IPS-15b (cell line): ENCODE measurements at regions not wholly inside any gene's neighbourhood (a gene's known extent, or its start where the extent isn't known, plus 50 kb on each side); places are given as distances from the start of the nearest gene placed in this dataset.

Experiments
- H3K27me3 ChIP-seq: one replicate; pipeline ENCODE4 v1.6.1; 2013; ENCODE audit warnings: low read length; ENCODE audit not compliant: control insufficient read depth, insufficient read depth
- H3K36me3 ChIP-seq: one replicate; pipeline ENCODE4 v1.6.1; 2013; ENCODE audit warnings: low read length; ENCODE audit not compliant: control insufficient read depth, insufficient read depth
- H3K4me1 ChIP-seq: one replicate; pipeline ENCODE4 v1.6.1; 2013; ENCODE audit warnings: mild to moderate bottlenecking, low read length; ENCODE audit not compliant: control insufficient read depth, insufficient read depth
- H3K4me3 ChIP-seq: one replicate; pipeline ENCODE4 v1.5.1; 2013; ENCODE audit warnings: low read depth, low read length
- H3K9ac ChIP-seq: one replicate; pipeline ENCODE4 v1.6.1; 2013; ENCODE audit warnings: low read depth, mild to moderate bottlenecking, low read length
- H3K9me3 ChIP-seq: one replicate; pipeline ENCODE4 v1.6.1; 2013; ENCODE audit warnings: mild to moderate bottlenecking, low read length; ENCODE audit not compliant: control insufficient read depth, insufficient read depth

GRCh38 chr1:157407917-157408525, 144.3 kb downstream of the FCRL5 start:
- Histone ChIP-seq H3K27me3 (no peaks in the 10 kb centered on the region), H3K4me1 (peaks cover 4% of the 10 kb centered on the region), H3K4me3 (no peak overlapping the region), H3K36me3 (no peaks in the 10 kb centered on the region), H3K9ac (no peak overlapping the region), H3K9me3 (no peaks in the 10 kb centered on the region)

DNA sequence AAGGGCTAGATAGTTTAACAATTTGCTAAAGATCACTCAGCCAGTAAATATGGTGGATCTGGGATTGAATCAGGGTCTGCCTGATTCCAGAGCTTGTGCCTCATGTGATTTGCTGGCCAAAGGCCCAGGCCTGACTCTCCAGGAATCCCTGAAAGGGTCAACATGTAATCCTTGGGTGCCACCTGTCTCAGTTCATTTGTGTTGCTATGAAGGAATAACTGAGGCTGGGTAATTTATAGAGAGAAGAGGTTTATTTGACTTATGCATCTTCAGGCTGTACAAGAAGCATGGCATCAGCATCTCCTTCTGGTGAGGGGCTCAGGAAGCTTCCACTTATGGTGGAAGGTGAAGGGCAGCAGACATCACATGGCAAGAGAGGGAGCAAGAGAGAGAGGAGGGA, 144.9 kb downstream of the FCRL5 start:
- no peaks in the 10 kb centered on the region for H3K36me3 ChIP-seq
- H3K27me3 ChIP-seq, result no peaks in the 10 kb centered on the region
- no peak overlapping the region for H3K4me3 ChIP-seq
- peaks cover 10% of the 10 kb centered on the region for H3K4me1 ChIP-seq
- no peak overlapping the region for H3K9ac ChIP-seq
- H3K9me3 ChIP-seq, result no peaks in the 10 kb centered on the region

- Histone ChIP-seq H3K9ac (no peak overlapping the region), H3K4me3 (no peak overlapping the region), H3K4me1 (peaks cover 12% of the 10 kb centered on the region), H3K9me3 (no peaks in the 10 kb centered on the region), H3K36me3 (no peaks in the 10 kb centered on the region), H3K27me3 (peaks cover 2% of the 10 kb centered on the region)
Observed at GRCh38 chr1:157405662-157406061, 146.7 kb downstream of the FCRL5 start.

GRCh38 chr1:157404614-157405013, 147.7 kb downstream of the FCRL5 start:
- H3K27me3 ChIP-seq, result peaks cover 2% of the 10 kb centered on the region
- peaks cover 12% of the 10 kb centered on the region for H3K4me1 ChIP-seq
- H3K36me3 ChIP-seq, result no peaks in the 10 kb centered on the region
- H3K4me3 ChIP-seq, result no peak overlapping the region
- H3K9me3 ChIP-seq, result no peaks in the 10 kb centered on the region
- no peak overlapping the region for H3K9ac ChIP-seq

DNA sequence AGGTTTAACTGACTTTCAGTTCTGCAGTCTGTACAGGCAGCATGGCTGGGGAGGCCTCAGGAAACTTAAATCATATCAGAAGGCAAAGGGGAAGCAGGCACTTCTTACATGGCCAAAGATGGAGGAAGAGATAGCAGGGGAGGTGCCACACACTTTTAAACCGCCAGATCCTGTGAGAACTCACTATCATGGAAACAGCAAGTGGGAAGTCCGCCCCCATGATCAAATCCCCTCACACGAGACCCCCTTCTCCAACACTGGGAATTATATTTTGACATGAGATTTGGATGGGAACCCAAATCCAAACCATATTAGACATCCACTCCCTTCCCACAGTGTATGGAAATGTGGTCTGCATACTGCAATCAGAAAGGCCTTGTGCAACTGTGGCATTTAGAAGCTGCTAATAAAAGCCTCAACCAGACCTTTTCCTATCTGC, 148.2 kb downstream of the FCRL5 start:
- Histone ChIP-seq H3K4me3 (no peak overlapping the region), H3K4me1 (peaks cover 12% of the 10 kb centered on the region), H3K9ac (no peak overlapping the region), H3K27me3 (peaks cover 2% of the 10 kb centered on the region), H3K36me3 (no peaks in the 10 kb centered on the region), H3K9me3 (no peaks in the 10 kb centered on the region)

GRCh38 chr1:157403608-157404007, 148.7 kb downstream of the FCRL5 start:
- Histone ChIP-seq H3K9me3 (no peaks in the 10 kb centered on the region), H3K4me1 (peaks cover 12% of the 10 kb centered on the region), H3K9ac (no peak overlapping the region), H3K27me3 (peaks cover 2% of the 10 kb centered on the region), H3K36me3 (no peaks in the 10 kb centered on the region), H3K4me3 (no peak overlapping the region)

- no peaks in the 10 kb centered on the region for H3K36me3 ChIP-seq
- no peak overlapping the region for H3K4me3 ChIP-seq
- H3K9me3 ChIP-seq, result no peaks in the 10 kb centered on the region
- no peak overlapping the region for H3K9ac ChIP-seq
- H3K4me1 ChIP-seq, result peaks cover 12% of the 10 kb centered on the region
- H3K27me3 ChIP-seq, result peaks cover 2% of the 10 kb centered on the region
Observed at GRCh38 chr1:157403203-157403602, 149.1 kb downstream of the FCRL5 start.

DNA sequence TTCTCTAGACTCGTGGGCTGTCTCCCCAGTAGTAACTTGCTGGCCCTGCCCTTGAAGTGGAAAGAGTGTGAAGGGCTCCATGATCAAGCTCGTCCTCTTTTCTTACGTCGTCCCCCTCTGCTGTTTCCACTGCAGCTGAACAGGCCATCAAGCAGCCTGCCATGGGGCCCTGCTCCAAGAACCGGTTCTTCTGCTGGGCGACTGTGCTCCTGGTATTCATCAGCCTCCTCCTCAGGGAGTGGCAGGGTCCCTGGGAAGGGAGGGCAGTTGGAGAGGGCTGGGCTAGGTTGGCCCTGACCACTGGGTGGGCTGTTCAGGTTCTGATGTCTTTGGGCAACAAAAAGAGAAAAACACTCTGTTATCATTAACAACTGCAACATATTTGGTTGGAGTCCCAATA, 151.5 kb downstream of the FCRL5 start:
- H3K4me1 ChIP-seq, result peaks cover 12% of the 10 kb centered on the region

DNA sequence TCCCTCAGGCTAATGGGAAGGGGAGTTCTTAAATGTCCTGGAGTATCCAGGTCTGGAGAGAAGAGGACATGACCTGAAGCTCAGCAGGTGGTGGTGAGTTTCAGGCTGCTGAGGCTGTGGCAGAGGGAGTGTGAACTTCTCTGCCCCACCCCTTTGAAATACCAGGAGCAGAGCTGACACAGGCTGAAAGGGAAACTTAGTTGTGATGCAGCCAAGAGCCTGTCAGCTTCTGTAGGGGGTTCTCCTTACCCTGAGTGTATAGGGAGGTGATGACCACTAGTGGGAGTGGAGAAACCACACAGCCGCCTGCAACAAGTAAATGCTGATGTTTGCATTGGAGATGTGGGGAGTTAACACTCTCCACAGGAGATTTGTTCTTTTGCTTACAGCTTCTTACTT, 152.3 kb downstream of the FCRL5 start:
- H3K9me3 ChIP-seq, result no peaks in the 10 kb centered on the region
- H3K36me3 ChIP-seq, result no peaks in the 10 kb centered on the region
- no peak overlapping the region for H3K9ac ChIP-seq
- no peak overlapping the region for H3K4me3 ChIP-seq
- H3K27me3 ChIP-seq, result peaks cover 2% of the 10 kb centered on the region
- H3K4me1 ChIP-seq, result peaks cover 12% of the 10 kb centered on the region

More for the DNA sequence above, 151.5 kb downstream of the FCRL5 start:
- no peaks in the 10 kb centered on the region for H3K36me3 ChIP-seq
- H3K27me3 ChIP-seq, result peaks cover 2% of the 10 kb centered on the region
- no peak overlapping the region for H3K4me3 ChIP-seq
- no peak overlapping the region for H3K9ac ChIP-seq
- no peaks in the 10 kb centered on the region for H3K9me3 ChIP-seq

DNA sequence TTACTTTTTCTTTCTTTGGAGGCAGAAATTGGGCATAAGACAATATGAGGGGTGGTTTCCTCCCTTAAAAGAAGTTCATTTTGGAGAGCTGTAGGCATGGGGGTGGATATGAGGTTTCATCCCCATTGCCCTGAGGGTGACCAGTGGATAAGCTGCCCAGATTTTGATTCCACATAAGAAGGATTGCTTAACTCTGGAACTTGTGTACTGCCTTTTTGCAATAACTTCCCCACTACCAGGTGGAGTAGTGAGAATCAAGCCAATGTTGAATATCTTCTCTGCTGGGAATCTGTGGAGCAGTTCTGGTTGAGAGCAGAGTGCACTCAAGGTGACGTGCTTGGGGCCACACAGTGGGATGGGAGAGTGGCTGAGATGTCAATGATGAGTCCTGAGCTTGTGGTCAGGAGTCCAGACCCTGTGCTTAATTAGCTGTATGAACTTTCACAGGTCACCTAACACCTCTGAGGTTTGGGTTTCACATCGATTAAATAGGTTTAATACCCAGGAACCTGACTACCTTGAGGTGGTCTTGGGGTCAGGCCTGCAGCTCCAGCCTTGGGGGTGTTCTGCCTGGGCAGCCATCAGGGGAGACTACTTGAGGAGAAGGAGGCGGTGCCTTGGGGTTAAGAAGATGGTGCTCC, 152.9 kb downstream of the FCRL5 start:
- H3K9ac ChIP-seq, result no peak overlapping the region
- H3K36me3 ChIP-seq, result no peaks in the 10 kb centered on the region
- H3K4me3 ChIP-seq, result no peak overlapping the region
- H3K27me3 ChIP-seq, result peaks cover 2% of the 10 kb centered on the region
- peaks cover 11% of the 10 kb centered on the region for H3K4me1 ChIP-seq
- no peaks in the 10 kb centered on the region for H3K9me3 ChIP-seq

GRCh38 chr1:157390651-157391050, 161.7 kb downstream of the FCRL5 start:
- Histone ChIP-seq H3K9me3 (no peaks in the 10 kb centered on the region), H3K9ac (no peak overlapping the region), H3K4me1 (no peaks in the 10 kb centered on the region), H3K36me3 (no peaks in the 10 kb centered on the region), H3K27me3 (no peaks in the 10 kb centered on the region), H3K4me3 (no peak overlapping the region)

GRCh38 chr1:157388057-157388456, 164.3 kb downstream of the FCRL5 start:
- Histone ChIP-seq H3K36me3 (no peaks in the 10 kb centered on the region), H3K9me3 (no peaks in the 10 kb centered on the region), H3K27me3 (no peaks in the 10 kb centered on the region), H3K4me1 (no peaks in the 10 kb centered on the region), H3K9ac (no peak overlapping the region), H3K4me3 (no peak overlapping the region)
